ENCODE measurements at regions not wholly inside any gene's neighbourhood (a gene's known extent, or its start where the extent isn't known, plus 50 kb on each side); places are given as distances from the start of the nearest gene placed in this dataset.

DNA sequence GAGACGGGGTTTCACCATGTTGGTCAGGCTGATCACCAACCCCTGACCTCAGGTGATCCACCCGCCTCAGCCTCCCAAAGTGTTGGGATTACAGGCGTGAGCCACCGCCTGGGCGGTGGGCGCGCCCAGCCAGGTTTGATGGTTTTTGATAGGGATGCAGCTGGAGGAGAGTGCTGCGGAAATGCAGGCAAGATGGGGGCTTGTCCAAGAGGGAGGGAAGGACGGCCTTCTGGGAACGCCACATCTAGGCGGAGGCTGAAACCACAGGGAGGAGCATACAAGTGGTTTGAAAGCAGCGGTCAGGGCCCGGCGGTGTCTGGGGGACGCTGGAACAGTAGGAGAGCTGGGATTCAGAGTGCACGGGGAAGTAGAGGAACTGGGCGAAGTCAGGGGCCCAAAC, 134.6 kb downstream of the VRK1 start:
- TF ChIP-seq, protein P1, sequence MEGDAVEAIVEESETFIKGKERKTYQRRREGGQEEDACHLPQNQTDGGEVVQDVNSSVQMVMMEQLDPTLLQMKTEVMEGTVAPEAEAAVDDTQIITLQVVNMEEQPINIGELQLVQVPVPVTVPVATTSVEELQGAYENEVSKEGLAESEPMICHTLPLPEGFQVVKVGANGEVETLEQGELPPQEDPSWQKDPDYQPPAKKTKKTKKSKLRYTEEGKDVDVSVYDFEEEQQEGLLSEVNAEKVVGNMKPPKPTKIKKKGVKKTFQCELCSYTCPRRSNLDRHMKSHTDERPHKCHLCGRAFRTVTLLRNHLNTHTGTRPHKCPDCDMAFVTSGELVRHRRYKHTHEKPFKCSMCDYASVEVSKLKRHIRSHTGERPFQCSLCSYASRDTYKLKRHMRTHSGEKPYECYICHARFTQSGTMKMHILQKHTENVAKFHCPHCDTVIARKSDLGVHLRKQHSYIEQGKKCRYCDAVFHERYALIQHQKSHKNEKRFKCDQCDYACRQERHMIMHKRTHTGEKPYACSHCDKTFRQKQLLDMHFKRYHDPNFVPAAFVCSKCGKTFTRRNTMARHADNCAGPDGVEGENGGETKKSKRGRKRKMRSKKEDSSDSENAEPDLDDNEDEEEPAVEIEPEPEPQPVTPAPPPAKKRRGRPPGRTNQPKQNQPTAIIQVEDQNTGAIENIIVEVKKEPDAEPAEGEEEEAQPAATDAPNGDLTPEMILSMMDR (IDR thresholded peaks at IDR 0.05), result no peak
- TF ChIP-seq ZFX (IDR thresholded peaks at IDR 0.05; ENCODE audit: borderline replicate concordance), result no peak
